Astrocyte (in vitro differentiated cells and primary cell): ENCODE measurements at regions not wholly inside any gene's neighbourhood (a gene's known extent, or its start where the extent isn't known, plus 50 kb on each side); places are given as distances from the start of the nearest gene placed in this dataset.

Experiments used
- DNase-seq: peaks from one replicate; pipeline ENCODE4 v3.0.0-alpha.2; 2010; ENCODE audit warnings: low read depth
- FAIRE-seq: peaks from 2 replicates; lab custom pipeline; 2011; peaks lifted over from hg19 to GRCh38; lab: Jason Lieb, UNC
- H2AFZ ChIP-seq: 2 replicates; pipeline ENCODE4 v1.6.0; 2012; ENCODE audit warnings: low read depth, low read length, inconsistent platforms
- H3K27ac ChIP-seq: 2 replicates; pipeline ENCODE4 v1.5.1; 2011; ENCODE audit warnings: low read depth, low read length, inconsistent platforms
- H3K27me3 ChIP-seq: 2 replicates; pipeline ENCODE4 v1.6.0; 2011; ENCODE audit warnings: low read length, inconsistent platforms; ENCODE audit not compliant: insufficient read depth
- H3K36me3 ChIP-seq: 2 replicates; pipeline ENCODE4 v1.5.1; 2011; ENCODE audit warnings: low read length, inconsistent platforms; ENCODE audit not compliant: insufficient read depth
- H3K4me1 ChIP-seq: 2 replicates; pipeline ENCODE4 v1.5.1; 2011; ENCODE audit warnings: low read length, inconsistent platforms; ENCODE audit not compliant: insufficient read depth
- H3K4me2 ChIP-seq: 2 replicates; pipeline ENCODE4 v1.6.0; 2012; ENCODE audit warnings: low read length, inconsistent platforms
- H3K4me3 ChIP-seq: 2 replicates; pipeline ENCODE4 v1.5.1; 2011; ENCODE audit warnings: low read depth, mild to moderate bottlenecking, low read length, inconsistent platforms; ENCODE audit not compliant: insufficient read depth
- H3K79me2 ChIP-seq: 2 replicates; pipeline ENCODE4 v1.6.0; 2012; ENCODE audit warnings: mild to moderate bottlenecking, low read length, inconsistent platforms; ENCODE audit not compliant: insufficient read depth
- H3K9ac ChIP-seq: 2 replicates; pipeline ENCODE4 v1.6.0; 2012; ENCODE audit warnings: mild to moderate bottlenecking, low read length, inconsistent platforms
- H3K9me3 ChIP-seq: 2 replicates; pipeline ENCODE4 v1.5.1; 2012; ENCODE audit warnings: low read depth, mild to moderate bottlenecking, low read length, inconsistent platforms; ENCODE audit not compliant: insufficient read depth
- H4K20me1 ChIP-seq: 2 replicates; pipeline ENCODE4 v1.6.0; 2012; ENCODE audit warnings: low read length, inconsistent platforms; ENCODE audit not compliant: insufficient read depth
- H3K27ac Mint-ChIP-seq: one replicate; pipeline ENCODE4 v1.8.0; 2021; ENCODE audit warnings: mild to moderate bottlenecking, mixed read lengths; ENCODE audit not compliant: unreplicated experiment
- H3K27me3 Mint-ChIP-seq: one replicate; pipeline ENCODE4 v1.8.0; 2021; ENCODE audit warnings: low read depth, mixed read lengths; ENCODE audit not compliant: unreplicated experiment
- H3K36me3 Mint-ChIP-seq: one replicate; pipeline ENCODE4 v1.8.0; 2021; ENCODE audit warnings: low read depth, mixed read lengths; ENCODE audit not compliant: unreplicated experiment
- H3K4me1 Mint-ChIP-seq: one replicate; pipeline ENCODE4 v1.8.0; 2021; ENCODE audit warnings: low read depth, mixed read lengths; ENCODE audit not compliant: unreplicated experiment
- H3K4me3 Mint-ChIP-seq: one replicate; pipeline ENCODE4 v1.8.0; 2021; ENCODE audit warnings: mild to moderate bottlenecking, moderate library complexity, mixed read lengths; ENCODE audit not compliant: unreplicated experiment
- H3K9me3 Mint-ChIP-seq: one replicate; pipeline ENCODE4 v1.8.0; 2021; ENCODE audit warnings: mild to moderate bottlenecking, mixed read lengths; ENCODE audit not compliant: unreplicated experiment
- EZH2 ChIP-seq: IDR thresholded peaks from 2 replicates; pipeline ENCODE4 v1.6.1; 2012; ENCODE audit warnings: mild to moderate bottlenecking, low read length, inconsistent platforms; ENCODE audit not compliant: insufficient read depth
- TF ChIP-seq, protein P1 (sequence below): IDR thresholded peaks from 2 replicates; pipeline ENCODE4 v1.5.1; 2011; ENCODE audit warnings: low read depth, mild to moderate bottlenecking, inconsistent platforms, low read length, moderate library complexity; ENCODE audit not compliant: insufficient read depth

DNA sequence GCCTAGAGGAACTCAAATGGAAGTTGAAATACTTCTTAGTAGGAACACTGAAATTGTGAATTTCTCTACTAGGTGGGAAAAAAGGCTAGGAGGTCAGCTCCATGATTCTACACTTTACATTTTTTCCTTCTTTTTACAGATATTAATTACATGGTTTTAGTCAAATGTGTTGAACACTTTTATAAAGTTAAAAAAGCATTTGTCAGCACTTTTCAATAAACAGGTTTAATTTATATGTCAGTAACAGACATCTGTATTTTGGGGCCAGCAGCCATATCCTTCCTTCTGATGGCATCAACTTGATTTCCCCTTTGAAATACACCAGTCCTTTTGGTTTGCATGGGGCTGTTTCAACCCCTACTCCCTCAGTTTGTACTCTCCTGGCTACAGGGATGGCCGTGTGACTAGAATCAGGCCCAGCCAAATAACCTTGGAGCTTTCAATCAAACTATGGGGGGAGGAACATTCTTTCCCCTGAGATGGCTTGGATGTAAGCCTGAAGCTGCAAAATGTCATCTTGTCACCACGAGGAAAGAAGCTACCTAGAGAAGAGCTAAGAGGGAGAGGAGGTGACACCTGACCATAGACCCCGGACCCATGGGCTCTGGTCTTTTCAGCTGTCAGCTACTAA lies 171.0 kb upstream of the NEBL start:
- H3K27me3 ChIP-seq: no peaks in the 10 kb centered on the region
- H3K27ac ChIP-seq: no peak overlapping the region
- H3K36me3 ChIP-seq: no peaks in the 10 kb centered on the region
- no peak overlapping the region for H3K4me3 Mint-ChIP-seq
- H3K9me3 ChIP-seq: no peaks in the 10 kb centered on the region
- no peak overlapping the region for H3K9ac ChIP-seq
- no peaks in the 10 kb centered on the region for H3K79me2 ChIP-seq
- no peak overlapping the region for H3K4me2 ChIP-seq
- H3K4me3 ChIP-seq: no peak overlapping the region
- no peaks in the 10 kb centered on the region for H3K4me1 ChIP-seq
- H2AFZ ChIP-seq: no peak overlapping the region
- no peaks in the 10 kb centered on the region for H3K36me3 Mint-ChIP-seq
- no peaks in the 10 kb centered on the region for H3K9me3 Mint-ChIP-seq
- no peak overlapping the region for H3K27ac Mint-ChIP-seq
- DNase-seq: no peak
- TF ChIP-seq, protein P1, sequence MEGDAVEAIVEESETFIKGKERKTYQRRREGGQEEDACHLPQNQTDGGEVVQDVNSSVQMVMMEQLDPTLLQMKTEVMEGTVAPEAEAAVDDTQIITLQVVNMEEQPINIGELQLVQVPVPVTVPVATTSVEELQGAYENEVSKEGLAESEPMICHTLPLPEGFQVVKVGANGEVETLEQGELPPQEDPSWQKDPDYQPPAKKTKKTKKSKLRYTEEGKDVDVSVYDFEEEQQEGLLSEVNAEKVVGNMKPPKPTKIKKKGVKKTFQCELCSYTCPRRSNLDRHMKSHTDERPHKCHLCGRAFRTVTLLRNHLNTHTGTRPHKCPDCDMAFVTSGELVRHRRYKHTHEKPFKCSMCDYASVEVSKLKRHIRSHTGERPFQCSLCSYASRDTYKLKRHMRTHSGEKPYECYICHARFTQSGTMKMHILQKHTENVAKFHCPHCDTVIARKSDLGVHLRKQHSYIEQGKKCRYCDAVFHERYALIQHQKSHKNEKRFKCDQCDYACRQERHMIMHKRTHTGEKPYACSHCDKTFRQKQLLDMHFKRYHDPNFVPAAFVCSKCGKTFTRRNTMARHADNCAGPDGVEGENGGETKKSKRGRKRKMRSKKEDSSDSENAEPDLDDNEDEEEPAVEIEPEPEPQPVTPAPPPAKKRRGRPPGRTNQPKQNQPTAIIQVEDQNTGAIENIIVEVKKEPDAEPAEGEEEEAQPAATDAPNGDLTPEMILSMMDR: no peak
- no peak for TF ChIP-seq EZH2
- no peak for FAIRE-seq
- H3K4me1 Mint-ChIP-seq: peaks cover 4% of the 10 kb centered on the region
- H4K20me1 ChIP-seq: no peaks in the 10 kb centered on the region
- H3K27me3 Mint-ChIP-seq: no peaks in the 10 kb centered on the region

DNA sequence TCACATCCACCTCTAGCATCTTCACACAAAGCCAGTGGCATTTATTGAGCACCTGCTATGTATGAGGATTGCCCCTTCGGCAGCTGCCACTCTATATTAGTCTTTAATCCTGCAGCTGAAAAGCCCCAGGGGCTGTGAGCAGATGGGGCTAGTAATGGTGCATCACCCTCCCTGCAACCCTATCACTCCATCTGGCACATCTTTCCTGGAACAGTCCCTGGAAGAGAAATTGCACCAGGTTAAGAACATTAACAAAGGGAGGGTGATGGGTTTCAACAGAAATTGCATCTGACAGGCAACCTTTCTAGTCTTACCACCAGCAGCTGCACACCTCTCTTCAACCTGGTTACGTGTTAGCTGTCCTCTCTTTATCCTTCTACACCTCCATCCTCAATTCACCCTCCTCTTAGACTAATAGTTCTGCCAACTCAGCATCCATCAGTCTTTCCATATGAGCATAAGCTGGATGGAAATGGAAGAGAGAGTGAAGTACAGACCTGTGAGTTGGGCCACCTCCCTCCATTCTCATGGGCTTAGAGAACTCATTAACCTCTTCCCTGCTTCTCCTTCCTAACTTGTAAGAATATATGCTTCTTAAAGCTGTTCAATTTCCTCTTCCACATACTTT lies 168.6 kb upstream of the NEBL start:
- H3K4me3 Mint-ChIP-seq: no peak overlapping the region
- no peaks in the 10 kb centered on the region for H3K36me3 Mint-ChIP-seq
- Histone ChIP-seq H2AFZ (no peak overlapping the region), H3K27me3 (no peaks in the 10 kb centered on the region), H4K20me1 (no peaks in the 10 kb centered on the region), H3K36me3 (no peaks in the 10 kb centered on the region), H3K9me3 (no peaks in the 10 kb centered on the region), H3K4me2 (no peak overlapping the region), H3K4me3 (no peak overlapping the region), H3K27ac (no peak overlapping the region), H3K9ac (no peak overlapping the region), H3K79me2 (no peaks in the 10 kb centered on the region), H3K4me1 (no peaks in the 10 kb centered on the region)
- FAIRE-seq (no peak), DNase-seq (no peak)
- TF ChIP-seq, protein P1: no peak
- TF ChIP-seq EZH2: no peak
- peaks cover 13% of the 10 kb centered on the region for H3K4me1 Mint-ChIP-seq
- H3K9me3 Mint-ChIP-seq: no peaks in the 10 kb centered on the region
- H3K27ac Mint-ChIP-seq: no peak overlapping the region
- no peaks in the 10 kb centered on the region for H3K27me3 Mint-ChIP-seq

DNA sequence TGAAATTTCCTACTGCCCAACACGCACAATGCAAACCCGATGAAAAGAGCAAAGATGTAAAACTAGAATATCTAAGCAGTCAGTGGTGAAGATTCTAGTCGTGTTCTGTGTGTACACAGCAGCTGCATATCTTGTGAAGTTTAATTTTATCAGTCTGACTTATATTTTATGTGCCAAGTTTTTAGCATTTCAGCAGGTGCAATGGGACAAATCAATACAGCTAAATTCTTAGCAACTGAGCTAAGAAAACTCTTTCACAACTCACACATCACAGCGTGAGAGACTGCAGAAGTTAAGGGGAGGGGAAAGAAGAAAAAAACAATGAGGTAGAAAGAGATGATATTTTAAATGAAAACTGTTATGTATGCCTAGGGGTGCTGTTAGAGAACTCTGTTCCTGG lies 164.9 kb upstream of the NEBL start:
- no peak overlapping the region for H3K9ac ChIP-seq
- no peak for FAIRE-seq

More for the DNA sequence above, 164.9 kb upstream of the NEBL start:
- Histone ChIP-seq H3K27ac (no peak overlapping the region), H2AFZ (no peak overlapping the region), H3K4me3 (no peak overlapping the region), H3K79me2 (no peaks in the 10 kb centered on the region), H3K4me1 (no peaks in the 10 kb centered on the region), H3K27me3 (no peaks in the 10 kb centered on the region), H3K4me2 (no peak overlapping the region), H4K20me1 (no peaks in the 10 kb centered on the region), H3K36me3 (no peaks in the 10 kb centered on the region), H3K9me3 (peaks cover 3% of the 10 kb centered on the region)
- H3K4me3 Mint-ChIP-seq: no peak overlapping the region
- H3K36me3 Mint-ChIP-seq: no peaks in the 10 kb centered on the region
- H3K27me3 Mint-ChIP-seq: no peaks in the 10 kb centered on the region
- TF ChIP-seq, protein P1: no peak
- TF ChIP-seq EZH2: no peak
- peaks cover 3% of the 10 kb centered on the region for H3K9me3 Mint-ChIP-seq
- no peak for DNase-seq
- peaks cover 18% of the 10 kb centered on the region for H3K4me1 Mint-ChIP-seq
- H3K27ac Mint-ChIP-seq: no peak overlapping the region
